GM10266 (cell line): ENCODE measurements at regions not wholly inside any gene's neighbourhood (a gene's known extent, or its start where the extent isn't known, plus 50 kb on each side); places are given as distances from the start of the nearest gene placed in this dataset.

Source experiments
- DNase-seq: peaks from one replicate; pipeline ENCODE4 v3.0.0; 2012; ENCODE audit errors: extremely low spot score
- TF ChIP-seq, protein P1 (sequence below): IDR thresholded peaks from 2 replicates; pipeline ENCODE4 v1.5.1; 2012; ENCODE audit warnings: mild to moderate bottlenecking, low read depth; ENCODE audit not compliant: control insufficient read depth, insufficient read depth; ENCODE audit errors: missing control alignments

DNA sequence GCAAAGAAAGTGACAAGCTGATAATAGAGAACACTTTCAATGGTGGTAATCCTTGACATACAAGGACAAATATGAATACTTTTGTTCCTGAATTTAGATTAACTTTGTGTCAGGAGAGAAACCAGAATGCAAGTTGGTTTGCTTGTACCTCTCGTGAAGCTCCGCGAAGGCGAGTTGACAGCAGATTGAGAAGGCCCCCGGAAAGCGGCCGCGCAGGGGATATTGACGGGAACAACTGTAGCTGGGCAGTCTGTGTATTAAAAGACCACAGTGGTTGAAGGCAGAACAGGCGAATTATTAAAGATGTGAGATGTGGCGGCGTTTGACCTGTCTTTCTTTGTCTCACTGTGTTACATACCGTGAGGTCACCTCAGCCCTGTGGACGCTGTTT is 175.8 kb upstream of the RALGAPA2 start:
- no peak for DNase-seq
- TF ChIP-seq, protein P1, sequence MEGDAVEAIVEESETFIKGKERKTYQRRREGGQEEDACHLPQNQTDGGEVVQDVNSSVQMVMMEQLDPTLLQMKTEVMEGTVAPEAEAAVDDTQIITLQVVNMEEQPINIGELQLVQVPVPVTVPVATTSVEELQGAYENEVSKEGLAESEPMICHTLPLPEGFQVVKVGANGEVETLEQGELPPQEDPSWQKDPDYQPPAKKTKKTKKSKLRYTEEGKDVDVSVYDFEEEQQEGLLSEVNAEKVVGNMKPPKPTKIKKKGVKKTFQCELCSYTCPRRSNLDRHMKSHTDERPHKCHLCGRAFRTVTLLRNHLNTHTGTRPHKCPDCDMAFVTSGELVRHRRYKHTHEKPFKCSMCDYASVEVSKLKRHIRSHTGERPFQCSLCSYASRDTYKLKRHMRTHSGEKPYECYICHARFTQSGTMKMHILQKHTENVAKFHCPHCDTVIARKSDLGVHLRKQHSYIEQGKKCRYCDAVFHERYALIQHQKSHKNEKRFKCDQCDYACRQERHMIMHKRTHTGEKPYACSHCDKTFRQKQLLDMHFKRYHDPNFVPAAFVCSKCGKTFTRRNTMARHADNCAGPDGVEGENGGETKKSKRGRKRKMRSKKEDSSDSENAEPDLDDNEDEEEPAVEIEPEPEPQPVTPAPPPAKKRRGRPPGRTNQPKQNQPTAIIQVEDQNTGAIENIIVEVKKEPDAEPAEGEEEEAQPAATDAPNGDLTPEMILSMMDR = no peak

DNA sequence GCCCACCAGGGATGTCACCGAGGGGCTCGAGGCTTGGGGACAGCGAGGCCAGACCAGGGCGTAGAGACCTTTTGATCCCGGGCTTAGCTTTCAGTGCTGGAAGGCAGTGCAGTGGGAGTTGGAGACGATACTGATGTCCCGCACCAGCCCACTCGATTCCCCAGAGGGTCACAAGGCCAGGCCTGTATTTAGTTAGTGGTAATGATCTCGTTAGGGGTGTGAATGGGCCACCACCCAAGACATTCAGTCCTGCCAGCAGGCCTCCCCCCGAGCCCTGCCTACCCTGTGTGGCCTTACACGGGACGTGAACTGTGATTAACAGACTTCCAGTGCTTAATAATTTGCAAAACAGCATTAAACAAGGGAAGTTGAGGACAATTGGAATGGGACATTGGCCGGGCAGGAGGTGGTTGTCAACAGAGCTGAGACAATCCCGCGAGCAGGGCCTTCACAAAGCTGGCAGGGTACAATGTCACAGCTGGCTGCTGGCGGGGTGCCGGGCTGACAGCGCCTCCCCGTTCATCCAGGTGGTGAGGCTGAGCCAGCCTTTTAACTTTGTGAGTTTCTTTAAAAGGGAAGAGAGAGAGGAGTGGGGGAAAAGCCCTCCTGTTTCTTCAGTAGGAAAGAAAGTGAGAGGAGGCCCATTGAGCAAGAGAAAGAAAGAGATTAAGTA is 175.3 kb upstream of the RALGAPA2 start:
- TF ChIP-seq, protein P1 = no peak
- DNase-seq = no peak

DNA sequence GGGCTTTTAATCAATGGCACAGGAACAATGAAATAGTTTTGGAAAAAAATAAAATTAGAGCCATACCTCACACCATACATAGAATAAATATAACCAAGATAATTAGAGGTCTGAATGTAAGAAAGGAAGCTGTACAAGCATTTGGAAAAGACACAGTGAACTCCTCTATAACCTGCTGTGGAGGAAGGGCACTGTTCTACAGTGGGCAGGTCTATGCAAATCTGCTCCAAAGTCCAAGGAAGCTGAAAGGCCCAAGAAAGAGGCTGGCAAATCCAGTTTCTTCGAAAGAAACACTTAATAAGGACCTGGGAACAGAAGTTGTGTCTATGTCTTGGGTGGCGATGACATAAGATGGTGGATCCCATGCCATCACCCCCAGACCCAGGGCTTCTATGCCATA is 169.4 kb upstream of the RALGAPA2 start:
- TF ChIP-seq, protein P1 = no peak
- no peak for DNase-seq

DNA sequence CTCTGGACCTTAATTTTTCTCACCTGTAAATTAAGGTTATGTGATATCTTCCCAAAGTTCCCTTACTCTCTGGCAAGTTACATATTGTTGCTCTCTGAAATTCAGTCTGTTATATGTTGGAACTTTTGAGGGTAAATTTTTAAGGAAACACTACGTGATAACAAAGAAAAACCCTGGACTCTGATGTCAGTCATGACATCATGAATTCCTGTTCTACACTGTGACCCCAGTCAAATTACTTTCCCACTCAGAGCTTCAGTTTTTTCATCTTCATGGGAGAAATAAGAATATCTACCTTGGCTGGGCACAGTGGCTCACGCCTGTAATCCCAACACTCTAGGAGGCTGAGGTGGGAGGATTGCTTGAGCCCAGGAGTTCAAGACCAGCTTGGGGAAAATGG is 164.6 kb upstream of the RALGAPA2 start:
- TF ChIP-seq, protein P1 = no peak
- no peak for DNase-seq

DNA sequence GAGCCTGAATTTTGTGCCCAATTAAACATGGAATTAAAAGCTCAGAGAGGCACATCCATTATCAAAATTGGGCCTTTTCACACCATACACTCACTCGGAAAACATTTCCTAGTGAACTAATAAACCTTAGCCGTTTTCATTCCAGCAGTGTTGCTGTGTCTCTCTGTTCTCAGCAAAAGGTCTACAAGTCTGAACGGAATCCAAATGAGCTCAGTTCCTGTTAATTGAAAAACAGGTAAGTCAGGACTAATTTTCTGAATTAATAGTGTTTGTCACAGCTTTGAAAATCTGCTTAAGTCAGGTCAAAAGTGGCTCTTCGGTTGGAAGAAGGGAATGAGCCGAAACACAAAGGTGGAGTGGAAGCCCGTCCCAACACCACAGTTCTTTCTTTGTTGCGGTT is 163.3 kb upstream of the RALGAPA2 start:
- DNase-seq = no peak
- TF ChIP-seq, protein P1 = no peak

DNA sequence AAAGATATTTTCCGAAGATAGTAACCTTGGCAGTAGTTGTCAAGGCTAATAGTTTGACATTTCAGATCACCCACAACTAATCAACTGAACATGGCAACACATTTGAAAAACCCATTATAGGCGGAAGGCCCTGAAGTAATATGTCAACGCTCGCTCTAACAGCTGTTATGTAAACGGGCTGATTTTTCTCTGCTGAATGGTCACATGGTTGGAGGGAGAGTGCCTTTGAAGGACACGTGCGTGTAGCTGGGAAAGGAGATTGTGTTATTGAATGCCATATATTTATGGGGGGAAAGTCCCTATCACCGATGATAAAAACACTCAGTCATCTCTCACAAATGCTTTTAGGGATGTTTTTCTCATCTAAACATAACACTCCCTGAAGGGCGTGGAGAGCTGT is 160.0 kb upstream of the RALGAPA2 start:
- TF ChIP-seq, protein P1 = no peak
- no peak for DNase-seq

DNA sequence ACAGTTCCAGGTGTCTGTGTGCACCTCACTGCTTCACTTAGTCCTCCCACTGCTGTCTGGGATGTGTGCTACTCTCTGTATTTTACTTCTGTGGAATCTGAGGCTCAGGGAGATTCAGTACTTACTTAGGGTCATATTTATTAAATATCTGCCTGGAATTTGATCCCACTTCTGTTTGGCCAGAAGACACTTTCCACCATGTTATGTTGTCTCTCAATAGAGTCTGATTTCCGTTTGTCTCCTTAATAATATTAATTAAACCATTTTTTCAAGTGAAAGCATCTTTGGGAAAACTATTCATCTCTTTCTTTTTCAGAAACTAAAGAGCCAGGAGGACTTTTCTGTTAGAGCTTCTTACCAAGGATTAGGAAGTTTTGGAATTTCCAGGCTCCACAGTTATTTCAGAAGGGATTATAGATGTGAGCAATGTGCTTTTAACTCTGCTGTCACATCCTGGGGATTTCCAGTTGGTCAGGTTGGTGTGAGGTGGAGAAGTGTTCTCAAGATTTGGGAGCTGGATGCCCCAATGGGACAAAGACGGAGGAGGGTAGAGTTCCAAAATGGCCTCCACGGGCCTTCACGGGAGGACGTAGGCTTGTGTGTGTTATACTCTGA is 156.8 kb upstream of the RALGAPA2 start:
- no peak for DNase-seq
- TF ChIP-seq, protein P1 = no peak
